ENCODE measurements at regions not wholly inside any gene's neighbourhood (a gene's known extent, or its start where the extent isn't known, plus 50 kb on each side); places are given as distances from the start of the nearest gene placed in this dataset.

GRCh38 chr12:83197483-83197914 is 510.8 kb downstream of the TMTC2 start:
- Histone ChIP-seq H3K27ac (ENCODE audit: low read length) (no peak overlapping the region), H3K36me3 (ENCODE audit: insufficient read depth, low read length) (no peaks in the 10 kb centered on the region), H3K79me2 (ENCODE audit: insufficient read depth, low read length) (no peaks in the 10 kb centered on the region), H3K27me3 (ENCODE audit: insufficient read depth, low read length, poor library complexity) (no peaks in the 10 kb centered on the region), H3K4me3 (ENCODE audit: low read depth in 1 of 2, low read length in 2 of 2) (no peak overlapping the region), H3K9ac (ENCODE audit: low read depth, low read length) (no peak overlapping the region), H4K20me1 (ENCODE audit: insufficient read depth, low read length) (no peaks in the 10 kb centered on the region), H3K4me2 (ENCODE audit: insufficient read depth, low read length) (no peak overlapping the region), H2AFZ (ENCODE audit: low read depth, low read length) (no peak overlapping the region), H3K4me1 (ENCODE audit: insufficient read depth, low read length) (no peaks in the 10 kb centered on the region), H3K9me3 (ENCODE audit: insufficient read depth, low read length, severe bottlenecking) (no peaks in the 10 kb centered on the region)
- DNase-seq (no peak), ATAC-seq (ENCODE audit: insufficient read depth, low read depth) (no peak)
- TF ChIP-seq CTCF (IDR thresholded peaks at IDR 0.05; ENCODE audit: borderline replicate concordance, extremely low read depth, low read length, poor library complexity, severe bottlenecking) (no peak), EZH2 (IDR thresholded peaks at IDR 0.05; ENCODE audit: borderline replicate concordance, low read depth, low read length, severe bottlenecking) (no peak)

- no peaks in the 10 kb centered on the region for H3K27me3 ChIP-seq (ENCODE audit: insufficient read depth, low read length, poor library complexity)
- no peak overlapping the region for H2AFZ ChIP-seq (ENCODE audit: low read depth, low read length)
- H3K36me3 ChIP-seq (ENCODE audit: insufficient read depth, low read length): no peaks in the 10 kb centered on the region
- H3K4me3 ChIP-seq (ENCODE audit: low read depth in 1 of 2, low read length in 2 of 2): no peak overlapping the region
- no peaks in the 10 kb centered on the region for H3K9me3 ChIP-seq (ENCODE audit: insufficient read depth, low read length, severe bottlenecking)
- H3K79me2 ChIP-seq (ENCODE audit: insufficient read depth, low read length): no peaks in the 10 kb centered on the region
- no peak overlapping the region for H3K27ac ChIP-seq (ENCODE audit: low read length)
- H4K20me1 ChIP-seq (ENCODE audit: insufficient read depth, low read length): no peaks in the 10 kb centered on the region
- DNase-seq: no peak
- no peak overlapping the region for H3K9ac ChIP-seq (ENCODE audit: low read depth, low read length)
- no peak overlapping the region for H3K4me2 ChIP-seq (ENCODE audit: insufficient read depth, low read length)
- TF ChIP-seq EZH2 (IDR thresholded peaks at IDR 0.05; ENCODE audit: borderline replicate concordance, low read depth, low read length, severe bottlenecking) (no peak), CTCF (IDR thresholded peaks at IDR 0.05; ENCODE audit: borderline replicate concordance, extremely low read depth, low read length, poor library complexity, severe bottlenecking) (no peak)
- no peaks in the 10 kb centered on the region for H3K4me1 ChIP-seq (ENCODE audit: insufficient read depth, low read length)
- ATAC-seq (ENCODE audit: insufficient read depth, low read depth): no peak
Observed at GRCh38 chr12:83196694-83197350, 510.1 kb downstream of the TMTC2 start.

GRCh38 chr12:83190631-83191390 is 504.1 kb downstream of the TMTC2 start:
- no peak overlapping the region for H2AFZ ChIP-seq (ENCODE audit: low read depth, low read length)
- H3K9me3 ChIP-seq (ENCODE audit: insufficient read depth, low read length, severe bottlenecking): peaks cover 3% of the 10 kb centered on the region
- H3K9ac ChIP-seq (ENCODE audit: low read depth, low read length): no peak overlapping the region
- ATAC-seq (ENCODE audit: insufficient read depth, low read depth) (no peak), DNase-seq (no peak)
- no peaks in the 10 kb centered on the region for H4K20me1 ChIP-seq (ENCODE audit: insufficient read depth, low read length)
- H3K4me2 ChIP-seq (ENCODE audit: insufficient read depth, low read length): no peak overlapping the region
- H3K36me3 ChIP-seq (ENCODE audit: insufficient read depth, low read length): no peaks in the 10 kb centered on the region
- H3K27ac ChIP-seq (ENCODE audit: low read length): no peak overlapping the region
- no peaks in the 10 kb centered on the region for H3K27me3 ChIP-seq (ENCODE audit: insufficient read depth, low read length, poor library complexity)
- H3K4me1 ChIP-seq (ENCODE audit: insufficient read depth, low read length): no peaks in the 10 kb centered on the region
- no peaks in the 10 kb centered on the region for H3K79me2 ChIP-seq (ENCODE audit: insufficient read depth, low read length)
- H3K4me3 ChIP-seq (ENCODE audit: low read depth in 1 of 2, low read length in 2 of 2): no peak overlapping the region
- TF ChIP-seq CTCF (IDR thresholded peaks at IDR 0.05; ENCODE audit: borderline replicate concordance, extremely low read depth, low read length, poor library complexity, severe bottlenecking): no peak

Measured in DND-41 (cell line).